DOHH2 (cell line): ENCODE measurements at regions not wholly inside any gene's neighbourhood (a gene's known extent, or its start where the extent isn't known, plus 50 kb on each side); places are given as distances from the start of the nearest gene placed in this dataset.

ENCODE experiments used
- CTCF ChIP-seq: fragments of 200-600 bp; sonication (generic); IDR thresholded peaks from one replicate; pipeline ENCODE4 v1.5.1; 2014; ENCODE audit warnings: antibody characterized with exemption, mild to moderate bottlenecking, low read depth, low read length; ENCODE audit not compliant: poor library complexity, severe bottlenecking
- EZH2phosphoT487 ChIP-seq: fragments of 200-600 bp; sonication (generic); IDR thresholded peaks from 2 replicates; pipeline ENCODE4 v1.6.1; 2017; ENCODE audit warnings: borderline replicate concordance, mild to moderate bottlenecking, antibody characterized with exemption, low read length, moderate library complexity, mixed read lengths

- TF ChIP-seq CTCF: no peak
- TF ChIP-seq EZH2phosphoT487: no peak
Measured at GRCh38 chr7:22676385-22676784, 50.6 kb upstream of the IL6 start.
